Adrenal gland (tissue), 5 donors: ENCODE measurements at regions not wholly inside any gene's neighbourhood (a gene's known extent, or its start where the extent isn't known, plus 50 kb on each side); places are given as distances from the start of the nearest gene placed in this dataset.

Experiments used
- POLR2A ChIP-seq, 2 donors: fragments of 450-650 bp; IDR thresholded peaks; one replicate each; pipeline ENCODE4 v1.6.1; 2017; ENCODE audit warnings: antibody characterized with exemption in 2 of 2, mild to moderate bottlenecking in 2 of 2, moderate library complexity in 1 of 2
- TF ChIP-seq, protein P1 (sequence below), 6 experiments: fragments of 450-650 bp in 4 of 6; fragments of 200-600 bp in 2 of 6; sonication (generic) in 1 of 6; IDR thresholded peaks; 1 replicate in 5 of 6; 2 replicates in 1 of 6; pipeline versions ENCODE4 v1.5.1 to v1.8.0; 2016 to 2021; ENCODE audit warnings: antibody characterized with exemption in 6 of 6, mild to moderate bottlenecking in 2 of 6, moderate library complexity in 1 of 6
- donor health status: DM: no; HTN: no; CAD: no.

DNA sequence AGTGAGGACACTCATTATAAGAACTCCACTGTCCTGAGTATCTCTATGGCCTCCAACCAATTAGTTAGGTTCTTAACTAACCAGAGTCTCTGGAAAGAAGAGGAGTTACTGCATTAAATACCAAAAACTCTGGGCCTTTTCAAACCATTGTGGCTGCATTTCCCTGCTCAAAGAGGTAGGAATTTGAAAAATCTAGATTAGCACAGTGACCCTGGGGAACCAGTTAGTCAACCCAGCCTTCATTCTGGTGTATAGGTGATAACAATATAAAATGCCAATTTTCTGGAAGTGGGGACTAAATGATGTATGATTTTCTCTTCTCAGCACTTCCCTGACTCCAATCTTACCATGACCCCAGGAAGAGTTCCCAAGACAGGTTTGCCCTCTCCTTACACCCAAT lies 287.8 kb upstream of the SETBP1 start:
- TF ChIP-seq, protein P1, sequence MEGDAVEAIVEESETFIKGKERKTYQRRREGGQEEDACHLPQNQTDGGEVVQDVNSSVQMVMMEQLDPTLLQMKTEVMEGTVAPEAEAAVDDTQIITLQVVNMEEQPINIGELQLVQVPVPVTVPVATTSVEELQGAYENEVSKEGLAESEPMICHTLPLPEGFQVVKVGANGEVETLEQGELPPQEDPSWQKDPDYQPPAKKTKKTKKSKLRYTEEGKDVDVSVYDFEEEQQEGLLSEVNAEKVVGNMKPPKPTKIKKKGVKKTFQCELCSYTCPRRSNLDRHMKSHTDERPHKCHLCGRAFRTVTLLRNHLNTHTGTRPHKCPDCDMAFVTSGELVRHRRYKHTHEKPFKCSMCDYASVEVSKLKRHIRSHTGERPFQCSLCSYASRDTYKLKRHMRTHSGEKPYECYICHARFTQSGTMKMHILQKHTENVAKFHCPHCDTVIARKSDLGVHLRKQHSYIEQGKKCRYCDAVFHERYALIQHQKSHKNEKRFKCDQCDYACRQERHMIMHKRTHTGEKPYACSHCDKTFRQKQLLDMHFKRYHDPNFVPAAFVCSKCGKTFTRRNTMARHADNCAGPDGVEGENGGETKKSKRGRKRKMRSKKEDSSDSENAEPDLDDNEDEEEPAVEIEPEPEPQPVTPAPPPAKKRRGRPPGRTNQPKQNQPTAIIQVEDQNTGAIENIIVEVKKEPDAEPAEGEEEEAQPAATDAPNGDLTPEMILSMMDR (IDR thresholded peaks at IDR 0.05), result no peak
- no peak for TF ChIP-seq POLR2A (IDR thresholded peaks at IDR 0.05)
